Lung (tissue), 11 donors: ENCODE measurements at regions not wholly inside any gene's neighbourhood (a gene's known extent, or its start where the extent isn't known, plus 50 kb on each side); places are given as distances from the start of the nearest gene placed in this dataset.
A peak's percentile ranks its signal among the peaks of the same experiment; 100 is the strongest.

Source experiments
- ATAC-seq: fragments of 200-7000 bp; cut with Tn5 transposase; one replicate; pipeline ENCODE4 v1.9.1; 2020; ENCODE audit warnings: moderate number of reproducible peaks; ENCODE audit not compliant: insufficient read depth, low FRiP score
- DNase-seq, 3 donors: peaks; one replicate each; pipeline ENCODE4 v3.0.0-alpha.2; 2013 to 2017
- H3K27ac ChIP-seq, 2 donors: one replicate each; pipeline ENCODE4 v1.5.1; 2013; ENCODE audit warnings: mild to moderate bottlenecking in 2 of 2, moderate library complexity in 2 of 2, control low read depth in 1 of 2, inconsistent platforms in 1 of 2, low read depth in 1 of 2, low read length in 1 of 2
- H3K27me3 ChIP-seq, 3 donors: one replicate each; pipeline ENCODE4 v1.5.1; 2013; ENCODE audit warnings: low read length in 2 of 3; ENCODE audit not compliant: control insufficient read depth in 3 of 3, insufficient read depth in 3 of 3
- H3K36me3 ChIP-seq, 4 donors: one replicate each; pipeline ENCODE4 v1.5.1; 2013; ENCODE audit warnings: low read length in 4 of 4, mild to moderate bottlenecking in 1 of 4, moderate library complexity in 1 of 4; ENCODE audit not compliant: control insufficient read depth in 4 of 4, insufficient read depth in 4 of 4
- H3K4me1 ChIP-seq, 5 donors: one replicate each; pipeline ENCODE4 v1.5.1; 2013; ENCODE audit warnings: low read length in 5 of 5, mild to moderate bottlenecking in 2 of 5, moderate library complexity in 1 of 5; ENCODE audit not compliant: control insufficient read depth in 5 of 5, insufficient read depth in 5 of 5
- H3K4me3 ChIP-seq: one replicate; pipeline ENCODE4 v1.5.1; 2013; ENCODE audit warnings: mild to moderate bottlenecking, control low read depth, moderate library complexity
- H3K9ac ChIP-seq, 2 donors: one replicate each; pipeline ENCODE4 v1.5.1; 2013; ENCODE audit warnings: low read length in 2 of 2, control low read depth in 1 of 2; ENCODE audit not compliant: insufficient read depth in 1 of 2
- H3K9me3 ChIP-seq, 4 donors: one replicate each; pipeline ENCODE4 v1.5.1; 2013; ENCODE audit warnings: low read length in 3 of 4, mild to moderate bottlenecking in 1 of 4, moderate library complexity in 1 of 4; ENCODE audit not compliant: control insufficient read depth in 4 of 4, insufficient read depth in 3 of 4
- WGBS, 2 donors: extraction: QIAGEN DNeasy Blood & Tissue Kit; methylation state at CpG; one replicate each; pipeline ENCODE4 v1.1.7; 2013; 5-methylcytosine and 5-hydroxymethylcytosine counted together
- TF ChIP-seq, protein P1 (sequence below): IDR thresholded peaks from 2 replicates; pipeline ENCODE4 v1.5.1; 2012; ENCODE audit warnings: mild to moderate bottlenecking; ENCODE audit errors: control extremely low read depth, extremely low read depth
- donor health status: control.
- donor health status: control.
- donor health status: Bipolar disorder and iron deficiency.
- donor health status: healthy.
- donor health status: DM: yes; HTN: yes; CAD: no.

DNA sequence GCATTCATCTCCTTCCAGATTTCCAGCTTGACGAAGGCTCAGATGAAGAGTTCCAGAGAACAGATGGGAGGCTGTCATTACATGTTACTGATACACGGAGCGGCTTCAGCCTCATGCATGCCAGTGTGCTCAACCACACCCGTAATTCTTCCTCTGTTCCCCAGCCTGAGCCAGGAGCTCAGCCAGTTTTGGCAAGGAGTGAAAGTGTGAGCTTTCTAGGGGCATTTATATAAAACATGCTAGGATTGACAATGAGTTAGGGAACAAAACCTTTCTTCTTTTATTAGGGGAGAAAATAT lies 290.4 kb upstream of the PLXNA2 start:
- no peak for ATAC-seq
- Histone ChIP-seq H3K27ac (no peak overlapping the region), H3K9me3 (no peaks in the 10 kb centered on the region), H3K36me3 (no peaks in the 10 kb centered on the region), H3K4me1 (peaks cover 0 to 10% (median 0%) of the 10 kb centered on the region in 5 donors), H3K27me3 (peaks cover 0 to 8% (median 0%) of the 10 kb centered on the region in 3 donors), H3K9ac (no peak overlapping the region), H3K4me3 (no peak overlapping the region)
- no peak for DNase-seq
- TF ChIP-seq, protein P1, sequence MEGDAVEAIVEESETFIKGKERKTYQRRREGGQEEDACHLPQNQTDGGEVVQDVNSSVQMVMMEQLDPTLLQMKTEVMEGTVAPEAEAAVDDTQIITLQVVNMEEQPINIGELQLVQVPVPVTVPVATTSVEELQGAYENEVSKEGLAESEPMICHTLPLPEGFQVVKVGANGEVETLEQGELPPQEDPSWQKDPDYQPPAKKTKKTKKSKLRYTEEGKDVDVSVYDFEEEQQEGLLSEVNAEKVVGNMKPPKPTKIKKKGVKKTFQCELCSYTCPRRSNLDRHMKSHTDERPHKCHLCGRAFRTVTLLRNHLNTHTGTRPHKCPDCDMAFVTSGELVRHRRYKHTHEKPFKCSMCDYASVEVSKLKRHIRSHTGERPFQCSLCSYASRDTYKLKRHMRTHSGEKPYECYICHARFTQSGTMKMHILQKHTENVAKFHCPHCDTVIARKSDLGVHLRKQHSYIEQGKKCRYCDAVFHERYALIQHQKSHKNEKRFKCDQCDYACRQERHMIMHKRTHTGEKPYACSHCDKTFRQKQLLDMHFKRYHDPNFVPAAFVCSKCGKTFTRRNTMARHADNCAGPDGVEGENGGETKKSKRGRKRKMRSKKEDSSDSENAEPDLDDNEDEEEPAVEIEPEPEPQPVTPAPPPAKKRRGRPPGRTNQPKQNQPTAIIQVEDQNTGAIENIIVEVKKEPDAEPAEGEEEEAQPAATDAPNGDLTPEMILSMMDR: no peak
- WGBS, 2 donors: 68 to 86% methylated on average over 4 of the region's 4 CpGs

DNA sequence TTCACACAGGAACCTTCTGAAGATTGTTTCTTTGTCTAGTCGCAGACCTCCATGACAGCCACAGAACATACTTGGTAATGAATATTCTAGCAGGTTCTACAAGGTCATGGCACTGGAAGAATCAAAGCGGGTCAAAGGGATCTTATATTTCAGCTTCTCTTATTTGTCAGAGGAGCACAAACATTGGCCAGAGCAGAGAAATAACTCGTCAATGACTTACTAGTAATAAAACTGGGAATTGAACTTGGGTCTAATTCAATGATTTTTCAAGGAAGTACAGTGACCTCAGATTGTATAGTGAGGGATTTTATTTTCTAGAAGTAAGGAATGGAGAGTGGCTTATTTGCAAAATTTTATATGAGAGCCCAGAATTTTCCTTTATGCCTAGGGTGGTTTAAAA lies 290.8 kb upstream of the PLXNA2 start:
- Histone ChIP-seq H3K36me3 (no peaks in the 10 kb centered on the region), H3K4me1 (peaks cover 0 to 10% (median 0%) of the 10 kb centered on the region in 5 donors), H3K9me3 (no peaks in the 10 kb centered on the region), H3K27ac (no peak overlapping the region), H3K4me3 (no peak overlapping the region), H3K27me3 (peaks cover 0 to 10% (median 0%) of the 10 kb centered on the region in 3 donors), H3K9ac (no peak overlapping the region)
- DNase-seq: no peak
- TF ChIP-seq, protein P1: no peak
- ATAC-seq: no peak
- 87 to 88% methylated on average over 3 of the region's 3 CpGs for WGBS, 2 donors

DNA sequence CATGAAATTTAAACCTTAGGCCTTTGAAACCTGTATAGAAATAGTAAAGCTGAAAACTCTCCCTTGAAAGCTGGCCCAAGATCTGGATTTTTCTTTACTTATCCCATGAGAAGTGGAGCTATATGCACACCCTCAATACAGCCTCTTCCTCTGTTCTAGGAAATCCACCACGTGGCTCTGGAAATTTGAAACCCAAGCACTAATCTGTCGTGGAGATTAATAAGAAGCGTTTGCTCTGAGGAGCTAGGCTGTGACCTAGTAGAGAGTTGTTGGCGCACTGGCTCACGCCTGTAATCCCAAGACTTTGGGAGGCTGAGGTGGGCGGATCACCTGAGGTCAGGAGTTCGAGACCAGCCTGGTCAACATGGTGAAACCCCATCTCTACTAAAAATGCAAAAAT lies 291.3 kb upstream of the PLXNA2 start:
- 70 to 75% methylated on average over 7 of the region's 7 CpGs for WGBS, 2 donors

DNA sequence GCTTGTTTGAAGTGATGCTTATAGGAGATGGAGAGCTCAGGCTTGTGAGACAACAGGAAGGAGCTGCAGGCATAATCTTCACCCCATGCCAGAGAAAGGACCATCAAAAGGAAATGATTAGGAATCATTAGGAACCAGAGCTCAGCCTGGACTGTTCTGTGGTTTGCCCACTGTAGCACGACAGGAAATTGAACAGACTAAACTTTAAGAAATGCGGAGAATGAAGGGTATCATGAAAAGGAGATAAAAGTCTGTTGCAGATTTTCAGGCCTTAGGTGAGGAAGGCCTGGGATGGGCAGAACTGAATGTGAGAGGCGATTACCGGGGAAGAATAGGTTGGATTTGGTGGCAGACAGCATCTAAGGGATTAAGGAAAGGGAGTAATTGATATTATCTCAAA lies 292.0 kb upstream of the PLXNA2 start:
- Histone ChIP-seq H3K36me3 (no peaks in the 10 kb centered on the region), H3K4me3 (no peak overlapping the region), H3K4me1 (peaks cover 0 to 6% (median 0%) of the 10 kb centered on the region in 5 donors), H3K27ac (no peak overlapping the region), H3K9me3 (no peaks in the 10 kb centered on the region), H3K27me3 (peaks cover 0 to 4% (median 0%) of the 10 kb centered on the region in 3 donors), H3K9ac (no peak overlapping the region)
- no peak for ATAC-seq
- WGBS, 2 donors: 41 to 60% methylated on average over 4 of the region's 4 CpGs
- TF ChIP-seq, protein P1: no peak
- no peak for DNase-seq

More for the DNA sequence above, 291.3 kb upstream of the PLXNA2 start:
- H3K27ac ChIP-seq: no peak overlapping the region
- ATAC-seq (no peak), DNase-seq (peak in 1 of 3 donors; percentile 24)
- TF ChIP-seq, protein P1: no peak
- H3K9me3 ChIP-seq: no peaks in the 10 kb centered on the region
- H3K4me3 ChIP-seq: no peak overlapping the region
- H3K36me3 ChIP-seq: no peaks in the 10 kb centered on the region
- H3K4me1 ChIP-seq: peaks cover 0 to 10% (median 0%) of the 10 kb centered on the region in 5 donors
- peaks cover 0 to 7% (median 0%) of the 10 kb centered on the region in 3 donors for H3K27me3 ChIP-seq
- H3K9ac ChIP-seq: no peak overlapping the region
